GM10266 (cell line): ENCODE measurements at regions not wholly inside any gene's neighbourhood (a gene's known extent, or its start where the extent isn't known, plus 50 kb on each side); places are given as distances from the start of the nearest gene placed in this dataset.
"Not testable (repeated sequence)": the region's sequence is repeated elsewhere in the genome, so short reads cannot be mapped to it uniquely, and the experiment has no call there.

ENCODE experiments used
- DNase-seq: peaks from one replicate; pipeline ENCODE4 v3.0.0; 2012; ENCODE audit errors: extremely low spot score
- TF ChIP-seq, protein P1 (sequence below): IDR thresholded peaks from 2 replicates; pipeline ENCODE4 v1.5.1; 2012; ENCODE audit warnings: mild to moderate bottlenecking, low read depth; ENCODE audit not compliant: control insufficient read depth, insufficient read depth; ENCODE audit errors: missing control alignments

DNA sequence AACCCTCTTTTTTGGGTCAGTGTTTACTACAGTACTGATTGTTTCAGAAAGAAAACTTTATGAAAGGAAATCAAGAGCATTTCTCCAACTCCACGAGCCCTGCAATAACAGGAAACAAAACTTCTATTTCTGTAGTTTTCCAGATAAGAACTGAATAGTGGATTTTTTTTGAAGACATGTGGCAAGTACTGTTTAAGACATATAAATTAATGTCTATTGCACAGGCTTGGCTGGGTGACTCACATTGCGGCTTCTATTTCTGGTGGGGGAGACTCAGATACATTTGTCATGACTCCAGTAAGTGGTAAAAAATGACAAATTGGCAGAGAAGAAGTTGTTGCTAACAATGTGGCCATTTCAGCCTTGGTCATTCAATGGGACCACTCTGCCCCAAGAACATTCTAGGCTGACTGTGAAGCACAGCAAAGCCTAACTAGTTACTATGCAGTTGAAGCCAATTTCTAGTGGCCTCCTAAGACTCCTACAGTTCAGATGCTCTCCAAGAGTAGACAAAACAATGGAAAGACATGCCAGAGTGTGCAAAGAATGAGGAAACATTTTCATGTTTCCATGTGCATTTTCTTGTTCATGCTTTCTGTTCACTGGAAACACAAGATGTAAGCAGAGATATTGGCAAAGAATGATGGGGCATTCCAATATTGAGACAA is 200.9 kb downstream of the EDN1 start:
- DNase-seq, result no peak
- TF ChIP-seq, protein P1, sequence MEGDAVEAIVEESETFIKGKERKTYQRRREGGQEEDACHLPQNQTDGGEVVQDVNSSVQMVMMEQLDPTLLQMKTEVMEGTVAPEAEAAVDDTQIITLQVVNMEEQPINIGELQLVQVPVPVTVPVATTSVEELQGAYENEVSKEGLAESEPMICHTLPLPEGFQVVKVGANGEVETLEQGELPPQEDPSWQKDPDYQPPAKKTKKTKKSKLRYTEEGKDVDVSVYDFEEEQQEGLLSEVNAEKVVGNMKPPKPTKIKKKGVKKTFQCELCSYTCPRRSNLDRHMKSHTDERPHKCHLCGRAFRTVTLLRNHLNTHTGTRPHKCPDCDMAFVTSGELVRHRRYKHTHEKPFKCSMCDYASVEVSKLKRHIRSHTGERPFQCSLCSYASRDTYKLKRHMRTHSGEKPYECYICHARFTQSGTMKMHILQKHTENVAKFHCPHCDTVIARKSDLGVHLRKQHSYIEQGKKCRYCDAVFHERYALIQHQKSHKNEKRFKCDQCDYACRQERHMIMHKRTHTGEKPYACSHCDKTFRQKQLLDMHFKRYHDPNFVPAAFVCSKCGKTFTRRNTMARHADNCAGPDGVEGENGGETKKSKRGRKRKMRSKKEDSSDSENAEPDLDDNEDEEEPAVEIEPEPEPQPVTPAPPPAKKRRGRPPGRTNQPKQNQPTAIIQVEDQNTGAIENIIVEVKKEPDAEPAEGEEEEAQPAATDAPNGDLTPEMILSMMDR, result no peak

DNA sequence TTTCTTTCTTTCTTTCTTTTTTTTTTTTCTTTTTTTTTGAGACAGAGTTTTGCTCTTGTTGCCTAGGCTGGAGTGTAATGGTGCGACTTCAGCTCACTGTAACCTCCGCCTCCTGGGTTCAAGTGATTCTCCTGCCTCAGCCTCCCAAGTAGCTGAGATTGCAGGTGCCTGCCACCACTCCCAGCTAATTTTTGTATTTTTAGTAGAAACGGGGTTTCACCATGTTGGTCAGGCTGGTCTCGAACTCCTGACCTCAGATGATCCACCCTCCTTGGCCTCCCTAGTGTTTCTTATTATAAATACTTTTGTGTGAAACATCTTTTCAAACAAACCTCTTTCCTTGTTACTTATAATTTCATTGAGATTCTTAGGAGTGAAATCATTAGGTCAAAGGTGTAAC is 202.8 kb downstream of the EDN1 start:
- not testable (repeated sequence) for DNase-seq

DNA sequence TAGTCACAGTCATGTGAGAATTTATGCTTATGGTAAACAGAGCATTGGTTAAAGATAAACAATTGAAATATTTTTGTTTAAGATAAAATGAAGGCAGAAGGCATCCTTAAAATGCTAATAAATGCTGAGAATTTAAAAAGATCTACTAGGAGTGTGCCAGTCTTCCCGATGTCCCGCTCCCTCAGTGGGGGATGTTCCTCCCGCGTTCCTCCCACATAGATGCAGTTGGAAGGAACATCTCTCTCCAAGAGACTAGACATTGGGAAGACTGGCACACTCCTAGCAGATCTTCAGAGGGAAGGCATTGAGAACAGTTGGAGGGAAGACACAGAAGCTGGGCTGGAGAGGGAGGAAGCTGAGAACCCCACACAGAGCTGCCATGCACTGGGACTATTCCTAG is 203.3 kb downstream of the EDN1 start:
- TF ChIP-seq, protein P1, result no peak
- DNase-seq, result no peak

DNA sequence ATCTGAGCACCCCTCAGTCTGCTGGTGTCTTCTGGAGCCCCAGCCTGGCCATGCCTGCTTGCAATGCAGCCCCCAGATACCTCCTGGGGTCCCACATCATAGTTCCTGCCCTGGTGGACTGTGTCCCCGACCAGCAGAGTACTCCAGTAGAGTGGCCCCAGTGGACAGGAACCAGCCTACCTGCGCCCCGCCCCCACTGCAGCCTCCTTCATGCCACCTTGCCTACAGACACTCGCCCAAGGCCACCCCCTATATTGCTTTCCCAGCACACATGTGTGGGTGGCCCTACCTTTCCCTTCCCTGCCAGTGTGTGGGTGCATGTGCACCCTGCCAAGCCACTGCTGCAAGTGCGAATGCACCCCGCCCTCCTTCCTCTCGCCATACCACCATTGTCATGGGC is 204.0 kb downstream of the EDN1 start:
- no peak for DNase-seq
- TF ChIP-seq, protein P1, result no peak

DNA sequence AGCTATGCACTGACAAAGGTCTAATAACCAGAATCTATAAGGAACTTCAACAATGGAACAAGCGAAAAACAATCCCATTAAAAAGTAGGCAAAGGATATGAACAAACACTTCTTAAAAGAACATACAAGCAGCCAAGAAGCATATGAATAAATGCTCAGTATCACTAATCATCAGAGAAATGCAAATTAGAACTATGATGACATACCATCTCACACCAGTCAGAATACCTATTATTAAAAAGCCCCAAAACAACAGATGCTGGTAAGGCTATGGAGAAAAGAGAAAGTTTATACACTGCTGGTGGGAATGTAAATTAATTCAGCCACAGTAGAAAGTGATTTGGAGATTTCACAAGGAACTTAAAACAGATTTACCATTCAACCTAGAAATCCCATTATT is 211.8 kb downstream of the EDN1 start:
- TF ChIP-seq, protein P1, result no peak
- DNase-seq, result no peak

DNA sequence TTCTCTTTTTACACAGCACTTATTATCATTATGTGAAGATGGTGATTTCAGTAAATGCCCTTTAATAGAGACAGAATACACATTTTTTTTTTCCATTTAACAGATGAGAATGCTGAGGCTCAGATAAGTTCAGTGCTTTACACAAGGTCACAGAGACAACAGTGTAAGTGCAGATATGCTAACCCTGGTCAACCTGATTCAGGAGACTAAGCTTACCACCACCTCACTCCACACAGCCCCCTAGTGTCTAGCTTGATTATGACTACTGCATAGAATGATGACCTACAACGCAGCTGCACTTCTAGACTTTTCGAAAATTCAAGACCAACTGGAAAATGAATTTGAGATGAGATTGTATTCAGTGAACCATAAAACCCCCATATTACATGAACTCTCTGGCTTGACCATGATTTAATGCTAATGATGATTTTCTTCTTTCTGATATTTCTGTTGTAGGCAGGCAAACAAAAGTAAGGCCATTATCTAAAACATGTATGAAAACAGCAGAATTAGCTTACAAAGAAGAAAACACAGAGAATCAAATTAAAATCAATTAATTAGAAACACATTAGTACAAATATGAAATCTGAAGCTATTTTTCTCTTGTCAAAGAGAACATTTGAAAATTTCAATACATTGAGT is 212.1 kb upstream of the PHACTR1 start:
- TF ChIP-seq, protein P1, result peak; percentile 48
- DNase-seq, result peak; percentile 34

DNA sequence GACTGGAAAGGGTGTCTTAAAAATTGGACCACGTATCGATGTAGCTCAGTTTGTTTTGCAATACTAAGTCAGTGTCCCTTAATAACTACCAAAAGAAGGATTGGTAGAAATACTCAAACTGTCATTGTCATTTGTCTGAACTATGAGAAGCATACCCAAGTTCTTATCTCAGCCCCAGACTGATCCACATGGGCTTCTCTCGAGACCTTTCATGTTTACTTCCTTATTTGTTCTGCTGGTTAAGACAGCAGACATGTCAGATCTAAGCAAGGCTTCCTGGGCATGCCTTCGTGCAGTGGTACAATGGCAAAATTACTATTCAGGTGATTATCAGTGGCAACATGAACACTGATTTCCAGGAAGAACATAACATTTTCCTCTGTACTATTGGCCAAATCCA is 211.1 kb upstream of the PHACTR1 start:
- no peak for DNase-seq
- TF ChIP-seq, protein P1, result no peak

DNA sequence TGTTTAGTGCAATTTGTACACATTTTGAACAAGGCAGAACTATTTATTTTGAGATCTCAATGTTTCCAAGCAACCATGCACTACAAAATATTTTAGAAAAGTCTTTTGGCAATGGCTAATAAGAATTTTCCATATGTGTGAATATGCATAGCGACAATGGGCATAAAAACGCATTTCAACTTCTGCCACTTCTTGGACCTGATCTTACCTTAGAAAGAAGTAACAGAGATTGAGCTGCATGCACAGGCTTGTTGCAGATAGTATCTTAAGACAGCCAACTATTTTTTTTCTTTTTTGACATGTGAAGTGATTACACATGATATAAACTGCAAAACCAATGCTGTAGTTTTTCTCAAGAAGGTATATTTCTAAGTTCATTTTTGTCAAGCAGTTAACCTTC is 210.4 kb upstream of the PHACTR1 start:
- TF ChIP-seq, protein P1, result no peak
- DNase-seq, result no peak
